Esophagus muscularis mucosa (tissue), 3 donors: ENCODE measurements at regions not wholly inside any gene's neighbourhood (a gene's known extent, or its start where the extent isn't known, plus 50 kb on each side); places are given as distances from the start of the nearest gene placed in this dataset.

Source experiments
- CTCF ChIP-seq, 3 experiments: fragments of 200-600 bp in 2 of 3; fragments of 450-650 bp in 1 of 3; sonication (generic) in 2 of 3; IDR thresholded peaks; one replicate each; pipeline ENCODE4 v1.5.1; 2017 to 2019; ENCODE audit warnings: antibody characterized with exemption in 3 of 3, mild to moderate bottlenecking in 2 of 3, moderate library complexity in 1 of 3
- POLR2AphosphoS5 ChIP-seq, 2 donors: sonication (generic); formaldehyde crosslinking; IDR thresholded peaks; one replicate each; pipeline ENCODE4 v1.6.1; 2017; ENCODE audit warnings: antibody characterized with exemption in 2 of 2

GRCh38 chr4:16293210-16293838 lies 67.1 kb upstream of the TAPT1 start:
- TF ChIP-seq POLR2AphosphoS5 (IDR thresholded peaks at IDR 0.05) (no peak), CTCF (IDR thresholded peaks at IDR 0.05) (no peak)
